ENCODE measurements at regions not wholly inside any gene's neighbourhood (a gene's known extent, or its start where the extent isn't known, plus 50 kb on each side); places are given as distances from the start of the nearest gene placed in this dataset.

DNA sequence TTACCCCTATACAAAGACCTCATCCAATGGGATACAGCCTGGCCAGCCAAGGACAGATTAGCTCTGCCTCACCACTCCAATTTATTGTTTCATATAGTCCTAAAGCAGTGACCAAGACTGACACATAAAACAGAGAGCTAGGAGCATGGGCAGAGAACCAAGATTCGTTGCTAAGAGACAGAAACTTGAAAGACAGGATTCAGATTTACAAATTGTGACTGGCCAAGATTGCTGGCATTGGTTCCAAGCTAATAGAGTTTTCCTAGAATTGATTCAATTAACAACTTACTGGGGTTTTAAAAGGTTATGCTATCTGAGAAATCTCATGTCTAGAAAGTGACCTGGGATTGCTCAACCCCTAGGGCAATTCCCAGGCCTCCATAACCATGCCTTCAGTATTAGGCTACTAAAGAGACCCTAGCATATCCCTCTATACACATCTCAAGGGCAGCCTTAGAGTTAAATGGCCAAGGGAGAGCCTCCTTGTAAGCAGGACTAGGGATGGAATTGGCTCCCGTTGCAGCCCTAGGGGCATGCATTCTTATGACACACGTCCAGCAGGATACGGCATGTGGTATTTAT, 75.6 kb downstream of the ICOS start:
- H3K79me2 ChIP-seq (ENCODE audit: insufficient read depth, low read length), result no peaks in the 10 kb centered on the region
- H3K9me3 ChIP-seq (ENCODE audit: insufficient read depth, low read depth, low read length), result no peaks in the 10 kb centered on the region
- H3K9me2 ChIP-seq (replicated peaks; ENCODE audit: low read depth, low read length), result no peaks in the 10 kb centered on the region
- no peak overlapping the region for H3K9ac ChIP-seq (ENCODE audit: low read depth, low read length, poor library complexity, severe bottlenecking)
- no peaks in the 10 kb centered on the region for H3F3A ChIP-seq (ENCODE audit: low read depth)
- no peak overlapping the region for H3K4me2 ChIP-seq (ENCODE audit: low read depth, low read length, poor library complexity, severe bottlenecking)
- no peaks in the 10 kb centered on the region for H3K27me3 ChIP-seq (ENCODE audit: insufficient read depth, low read length, poor library complexity, severe bottlenecking)
- H4K20me1 ChIP-seq (ENCODE audit: insufficient read depth, low read length, poor library complexity, severe bottlenecking), result no peaks in the 10 kb centered on the region
- TF ChIP-seq EZH2phosphoT487 (IDR thresholded peaks at IDR 0.05; ENCODE audit: borderline replicate concordance), result no peak
- TF ChIP-seq, protein P1, sequence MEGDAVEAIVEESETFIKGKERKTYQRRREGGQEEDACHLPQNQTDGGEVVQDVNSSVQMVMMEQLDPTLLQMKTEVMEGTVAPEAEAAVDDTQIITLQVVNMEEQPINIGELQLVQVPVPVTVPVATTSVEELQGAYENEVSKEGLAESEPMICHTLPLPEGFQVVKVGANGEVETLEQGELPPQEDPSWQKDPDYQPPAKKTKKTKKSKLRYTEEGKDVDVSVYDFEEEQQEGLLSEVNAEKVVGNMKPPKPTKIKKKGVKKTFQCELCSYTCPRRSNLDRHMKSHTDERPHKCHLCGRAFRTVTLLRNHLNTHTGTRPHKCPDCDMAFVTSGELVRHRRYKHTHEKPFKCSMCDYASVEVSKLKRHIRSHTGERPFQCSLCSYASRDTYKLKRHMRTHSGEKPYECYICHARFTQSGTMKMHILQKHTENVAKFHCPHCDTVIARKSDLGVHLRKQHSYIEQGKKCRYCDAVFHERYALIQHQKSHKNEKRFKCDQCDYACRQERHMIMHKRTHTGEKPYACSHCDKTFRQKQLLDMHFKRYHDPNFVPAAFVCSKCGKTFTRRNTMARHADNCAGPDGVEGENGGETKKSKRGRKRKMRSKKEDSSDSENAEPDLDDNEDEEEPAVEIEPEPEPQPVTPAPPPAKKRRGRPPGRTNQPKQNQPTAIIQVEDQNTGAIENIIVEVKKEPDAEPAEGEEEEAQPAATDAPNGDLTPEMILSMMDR (conservative IDR thresholded peaks at IDR 0.05; ENCODE audit: low read length), result no peak
- no peak overlapping the region for H3K4me3 ChIP-seq (ENCODE audit: low read length, poor library complexity, severe bottlenecking)
- H2AFZ ChIP-seq (ENCODE audit: low read length), result no peak overlapping the region
- no peaks in the 10 kb centered on the region for H3K36me3 ChIP-seq (ENCODE audit: insufficient read depth, low read length)
- H3K4me1 ChIP-seq (ENCODE audit: insufficient read depth, low read length, poor library complexity, severe bottlenecking), result no peaks in the 10 kb centered on the region

DNA sequence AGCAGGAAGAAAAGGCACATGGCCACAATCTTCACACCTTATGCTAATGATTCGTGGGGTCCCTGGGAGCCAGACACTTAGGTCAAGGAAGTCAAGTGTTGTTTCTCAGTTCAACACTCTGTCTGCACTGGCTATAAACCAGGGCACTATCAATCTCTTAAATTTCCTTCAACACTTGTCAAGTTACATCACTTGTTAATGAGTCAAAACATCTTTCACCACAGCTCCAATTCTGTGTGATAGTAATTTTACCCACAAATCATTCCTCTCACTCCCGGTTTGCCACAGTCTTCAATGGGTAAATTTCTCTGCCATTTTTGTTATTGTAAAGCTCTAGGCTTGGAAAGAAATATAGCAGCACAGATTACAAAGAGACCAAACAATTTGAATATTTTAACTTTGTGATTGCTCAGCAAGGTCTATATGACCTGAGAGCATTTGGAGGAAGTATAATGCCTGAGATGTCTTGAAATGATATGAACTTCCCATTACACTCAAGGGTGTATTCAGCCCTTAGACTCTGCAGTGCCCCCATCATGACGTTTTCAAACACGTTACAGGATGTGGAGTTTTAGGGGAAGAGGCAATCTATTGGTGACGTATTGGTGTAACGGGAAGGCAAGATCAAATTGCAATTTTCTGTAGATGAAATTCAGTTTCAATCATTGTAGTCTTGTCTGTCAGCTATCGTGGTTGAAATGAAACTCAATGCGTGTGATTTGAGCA, 78.7 kb downstream of the ICOS start:
- H4K20me1 ChIP-seq (ENCODE audit: insufficient read depth, low read length, poor library complexity, severe bottlenecking), result no peaks in the 10 kb centered on the region
- H3K4me2 ChIP-seq (ENCODE audit: low read depth, low read length, poor library complexity, severe bottlenecking), result no peak overlapping the region
- no peak for TF ChIP-seq EZH2phosphoT487 (IDR thresholded peaks at IDR 0.05; ENCODE audit: borderline replicate concordance)
- TF ChIP-seq, protein P1 (conservative IDR thresholded peaks at IDR 0.05; ENCODE audit: low read length), result no peak
- H3K4me3 ChIP-seq (ENCODE audit: low read length, poor library complexity, severe bottlenecking), result no peak overlapping the region
- no peaks in the 10 kb centered on the region for H3K27me3 ChIP-seq (ENCODE audit: insufficient read depth, low read length, poor library complexity, severe bottlenecking)
- no peaks in the 10 kb centered on the region for H3K36me3 ChIP-seq (ENCODE audit: insufficient read depth, low read length)
- no peak overlapping the region for H3K9ac ChIP-seq (ENCODE audit: low read depth, low read length, poor library complexity, severe bottlenecking)
- no peak overlapping the region for H2AFZ ChIP-seq (ENCODE audit: low read length)
- H3K4me1 ChIP-seq (ENCODE audit: insufficient read depth, low read length, poor library complexity, severe bottlenecking), result no peaks in the 10 kb centered on the region
- no peaks in the 10 kb centered on the region for H3K79me2 ChIP-seq (ENCODE audit: insufficient read depth, low read length)
- H3K9me3 ChIP-seq (ENCODE audit: insufficient read depth, low read depth, low read length), result no peaks in the 10 kb centered on the region
- no peaks in the 10 kb centered on the region for H3F3A ChIP-seq (ENCODE audit: low read depth)
- no peaks in the 10 kb centered on the region for H3K9me2 ChIP-seq (replicated peaks; ENCODE audit: low read depth, low read length)

DNA sequence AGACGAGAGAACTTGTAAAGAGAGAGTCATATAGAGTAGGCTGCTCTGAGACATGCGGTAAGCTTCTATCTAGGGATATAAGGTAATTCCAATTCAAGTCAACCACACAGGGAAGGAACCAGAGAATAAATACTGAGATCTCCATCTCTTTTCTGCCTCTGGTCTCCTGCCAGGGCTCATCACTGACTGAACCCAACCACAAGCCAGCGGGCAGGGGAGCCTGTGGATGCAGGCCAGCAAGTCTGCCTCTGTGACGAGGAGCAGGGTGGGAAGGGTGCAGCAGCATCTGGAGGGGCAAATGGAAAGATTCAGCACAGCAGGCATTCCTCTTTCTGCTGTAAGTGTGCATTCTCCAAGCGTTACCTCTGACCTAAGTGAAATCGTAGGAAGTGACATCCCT, 82.2 kb downstream of the ICOS start:
- H2AFZ ChIP-seq (ENCODE audit: low read length), result no peak overlapping the region
- no peaks in the 10 kb centered on the region for H3K9me3 ChIP-seq (ENCODE audit: insufficient read depth, low read depth, low read length)
- no peak overlapping the region for H3K4me2 ChIP-seq (ENCODE audit: low read depth, low read length, poor library complexity, severe bottlenecking)
- H3K4me1 ChIP-seq (ENCODE audit: insufficient read depth, low read length, poor library complexity, severe bottlenecking), result no peaks in the 10 kb centered on the region
- no peaks in the 10 kb centered on the region for H3K27me3 ChIP-seq (ENCODE audit: insufficient read depth, low read length, poor library complexity, severe bottlenecking)
- no peaks in the 10 kb centered on the region for H3K36me3 ChIP-seq (ENCODE audit: insufficient read depth, low read length)
- no peaks in the 10 kb centered on the region for H3F3A ChIP-seq (ENCODE audit: low read depth)
- no peak overlapping the region for H3K9ac ChIP-seq (ENCODE audit: low read depth, low read length, poor library complexity, severe bottlenecking)
- TF ChIP-seq EZH2phosphoT487 (IDR thresholded peaks at IDR 0.05; ENCODE audit: borderline replicate concordance), result no peak
- TF ChIP-seq, protein P1 (conservative IDR thresholded peaks at IDR 0.05; ENCODE audit: low read length), result no peak
- H4K20me1 ChIP-seq (ENCODE audit: insufficient read depth, low read length, poor library complexity, severe bottlenecking), result no peaks in the 10 kb centered on the region
- H3K9me2 ChIP-seq (replicated peaks; ENCODE audit: low read depth, low read length), result no peaks in the 10 kb centered on the region
- no peak overlapping the region for H3K4me3 ChIP-seq (ENCODE audit: low read length, poor library complexity, severe bottlenecking)
- no peaks in the 10 kb centered on the region for H3K79me2 ChIP-seq (ENCODE audit: insufficient read depth, low read length)
